ENCODE measurements at regions not wholly inside any gene's neighbourhood (a gene's known extent, or its start where the extent isn't known, plus 50 kb on each side); places are given as distances from the start of the nearest gene placed in this dataset.

DNA sequence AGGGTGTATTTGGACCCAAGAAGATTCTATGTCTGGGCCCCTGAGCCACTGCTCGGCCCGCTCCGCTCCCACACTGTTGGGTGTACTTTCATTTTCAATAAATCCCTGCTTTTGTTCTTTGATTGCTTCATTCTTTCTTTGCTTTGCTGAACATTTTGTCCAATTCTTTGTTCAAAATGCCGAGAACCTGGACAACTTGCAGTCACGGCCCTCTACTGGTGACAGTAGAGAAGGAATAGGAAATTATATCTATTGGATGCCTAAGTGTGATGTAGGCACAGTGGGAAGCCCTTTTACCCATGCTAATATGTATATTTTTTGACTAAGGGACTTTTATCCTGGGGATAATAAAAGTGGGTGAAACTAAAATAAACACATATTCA is 340.8 kb downstream of the LRRC3B start:
- TF ChIP-seq ETV6 (CRISPR knock-in tag; IDR thresholded peaks at IDR 0.05): no peak
- TF ChIP-seq E2F4 (CRISPR knock-in tag; IDR thresholded peaks at IDR 0.05; ENCODE audit: borderline replicate concordance, low read depth): no peak
- TF ChIP-seq, protein P1, sequence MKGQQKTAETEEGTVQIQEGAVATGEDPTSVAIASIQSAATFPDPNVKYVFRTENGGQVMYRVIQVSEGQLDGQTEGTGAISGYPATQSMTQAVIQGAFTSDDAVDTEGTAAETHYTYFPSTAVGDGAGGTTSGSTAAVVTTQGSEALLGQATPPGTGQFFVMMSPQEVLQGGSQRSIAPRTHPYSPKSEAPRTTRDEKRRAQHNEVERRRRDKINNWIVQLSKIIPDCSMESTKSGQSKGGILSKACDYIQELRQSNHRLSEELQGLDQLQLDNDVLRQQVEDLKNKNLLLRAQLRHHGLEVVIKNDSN (CRISPR knock-in tag; IDR thresholded peaks at IDR 0.05): no peak
- TF ChIP-seq ZNF219 (CRISPR knock-in tag; IDR thresholded peaks at IDR 0.05; ENCODE audit: borderline replicate concordance): no peak
- TF ChIP-seq, protein P2, sequence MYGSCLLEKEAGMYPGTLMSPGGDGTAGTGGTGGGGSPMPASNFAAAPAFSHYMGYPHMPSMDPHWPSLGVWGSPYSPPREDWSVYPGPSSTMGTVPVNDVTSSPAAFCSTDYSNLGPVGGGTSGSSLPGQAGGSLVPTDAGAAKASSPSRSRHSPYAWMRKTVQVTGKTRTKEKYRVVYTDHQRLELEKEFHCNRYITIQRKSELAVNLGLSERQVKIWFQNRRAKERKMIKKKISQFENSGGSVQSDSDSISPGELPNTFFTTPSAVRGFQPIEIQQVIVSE (CRISPR knock-in tag; IDR thresholded peaks at IDR 0.05; ENCODE audit: borderline replicate concordance): no peak
- TF ChIP-seq, protein P3, sequence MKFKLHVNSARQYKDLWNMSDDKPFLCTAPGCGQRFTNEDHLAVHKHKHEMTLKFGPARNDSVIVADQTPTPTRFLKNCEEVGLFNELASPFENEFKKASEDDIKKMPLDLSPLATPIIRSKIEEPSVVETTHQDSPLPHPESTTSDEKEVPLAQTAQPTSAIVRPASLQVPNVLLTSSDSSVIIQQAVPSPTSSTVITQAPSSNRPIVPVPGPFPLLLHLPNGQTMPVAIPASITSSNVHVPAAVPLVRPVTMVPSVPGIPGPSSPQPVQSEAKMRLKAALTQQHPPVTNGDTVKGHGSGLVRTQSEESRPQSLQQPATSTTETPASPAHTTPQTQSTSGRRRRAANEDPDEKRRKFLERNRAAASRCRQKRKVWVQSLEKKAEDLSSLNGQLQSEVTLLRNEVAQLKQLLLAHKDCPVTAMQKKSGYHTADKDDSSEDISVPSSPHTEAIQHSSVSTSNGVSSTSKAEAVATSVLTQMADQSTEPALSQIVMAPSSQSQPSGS (CRISPR knock-in tag; IDR thresholded peaks at IDR 0.05; ENCODE audit: borderline replicate concordance, low read depth): no peak
- no peak for TF ChIP-seq PRRX2 (CRISPR knock-in tag; IDR thresholded peaks at IDR 0.05)
- TF ChIP-seq, protein P4, sequence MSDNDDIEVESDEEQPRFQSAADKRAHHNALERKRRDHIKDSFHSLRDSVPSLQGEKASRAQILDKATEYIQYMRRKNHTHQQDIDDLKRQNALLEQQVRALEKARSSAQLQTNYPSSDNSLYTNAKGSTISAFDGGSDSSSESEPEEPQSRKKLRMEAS (CRISPR knock-in tag; IDR thresholded peaks at IDR 0.05): no peak
- no peak for TF ChIP-seq ZSCAN18 (CRISPR knock-in tag; IDR thresholded peaks at IDR 0.05)
- no peak for TF ChIP-seq NFATC4 (CRISPR knock-in tag; IDR thresholded peaks at IDR 0.05)
- no peak for TF ChIP-seq ZNF121 (CRISPR knock-in tag; IDR thresholded peaks at IDR 0.05)
- TF ChIP-seq, protein P5, sequence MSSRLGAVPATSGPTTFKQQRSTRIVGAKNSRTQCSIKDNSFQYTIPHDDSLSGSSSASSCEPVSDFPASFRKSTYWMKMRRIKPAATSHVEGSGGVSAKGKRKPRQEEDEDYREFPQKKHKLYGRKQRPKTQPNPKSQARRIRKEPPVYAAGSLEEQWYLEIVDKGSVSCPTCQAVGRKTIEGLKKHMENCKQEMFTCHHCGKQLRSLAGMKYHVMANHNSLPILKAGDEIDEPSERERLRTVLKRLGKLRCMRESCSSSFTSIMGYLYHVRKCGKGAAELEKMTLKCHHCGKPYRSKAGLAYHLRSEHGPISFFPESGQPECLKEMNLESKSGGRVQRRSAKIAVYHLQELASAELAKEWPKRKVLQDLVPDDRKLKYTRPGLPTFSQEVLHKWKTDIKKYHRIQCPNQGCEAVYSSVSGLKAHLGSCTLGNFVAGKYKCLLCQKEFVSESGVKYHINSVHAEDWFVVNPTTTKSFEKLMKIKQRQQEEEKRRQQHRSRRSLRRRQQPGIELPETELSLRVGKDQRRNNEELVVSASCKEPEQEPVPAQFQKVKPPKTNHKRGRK (CRISPR knock-in tag; IDR thresholded peaks at IDR 0.05; ENCODE audit: borderline replicate concordance): no peak
- TF ChIP-seq IRF2 (CRISPR knock-in tag; IDR thresholded peaks at IDR 0.05; ENCODE audit: borderline replicate concordance, low read depth): no peak
- Mint-ChIP-seq H3K27ac (no peak overlapping the region), H3K9me3 (peaks cover 31% of the 10 kb centered on the region), H3K36me3 (peaks cover 10% of the 10 kb centered on the region), H3K4me1 (no peaks in the 10 kb centered on the region), H3K27me3 (ENCODE audit: low read depth) (no peaks in the 10 kb centered on the region), H3K4me3 (no peak overlapping the region)
- DNase-seq (ENCODE audit: low spot score) (no peak), ATAC-seq (0 out of 2 replicates have a peak, but pooled peaks have one; percentile 32)
- ChIA-PET CTCF (no interaction called here), POLR2A (no interaction called here)

DNA sequence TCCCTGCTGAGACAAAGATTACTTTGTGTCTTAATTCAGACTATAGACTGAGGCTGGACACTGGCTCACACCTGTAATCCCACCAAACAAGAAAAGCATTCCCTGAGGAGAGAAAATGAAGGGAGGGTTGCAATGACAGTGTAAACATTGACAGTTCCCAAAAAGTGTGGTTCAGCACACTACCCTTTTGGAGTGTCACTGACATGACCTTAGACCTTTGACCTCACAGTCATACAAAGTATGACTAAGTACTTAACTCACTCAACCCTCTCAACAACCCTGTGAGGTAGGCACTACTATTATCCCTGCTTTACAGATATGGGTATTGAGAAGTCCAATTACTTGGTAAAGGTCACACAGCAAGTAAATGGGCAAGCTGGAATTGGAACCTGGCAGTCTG is 341.7 kb downstream of the LRRC3B start:
- H3K4me1 Mint-ChIP-seq: no peaks in the 10 kb centered on the region
- peaks cover 6% of the 10 kb centered on the region for H3K36me3 Mint-ChIP-seq
- H3K27me3 Mint-ChIP-seq (ENCODE audit: low read depth): no peaks in the 10 kb centered on the region
- ChIA-PET POLR2A (no interaction called here), CTCF (no interaction called here)
- no peak for DNase-seq (ENCODE audit: low spot score)
- peaks cover 25% of the 10 kb centered on the region for H3K9me3 Mint-ChIP-seq
- no peak overlapping the region for H3K4me3 Mint-ChIP-seq
- ATAC-seq: no peak
- H3K27ac Mint-ChIP-seq: no peak overlapping the region
- TF ChIP-seq CREB1 (CRISPR knock-in tag; IDR thresholded peaks at IDR 0.05) (no peak), GRHL2 (CRISPR knock-in tag; IDR thresholded peaks at IDR 0.05; ENCODE audit: insufficient replicate concordance, severe bottlenecking) (no peak), EMX1 (CRISPR knock-in tag; IDR thresholded peaks at IDR 0.05) (no peak), ZNF232 (CRISPR knock-in tag; IDR thresholded peaks at IDR 0.05) (no peak), ESRRA (CRISPR knock-in tag; IDR thresholded peaks at IDR 0.05; ENCODE audit: borderline replicate concordance) (no peak), RELA (CRISPR knock-in tag; IDR thresholded peaks at IDR 0.05; ENCODE audit: borderline replicate concordance) (no peak), SMAD4 (CRISPR knock-in tag; IDR thresholded peaks at IDR 0.05) (no peak), ATF1 (CRISPR knock-in tag; IDR thresholded peaks at IDR 0.05) (no peak), FOXK1 (CRISPR knock-in tag; IDR thresholded peaks at IDR 0.05) (no peak)
- TF ChIP-seq, protein P6, sequence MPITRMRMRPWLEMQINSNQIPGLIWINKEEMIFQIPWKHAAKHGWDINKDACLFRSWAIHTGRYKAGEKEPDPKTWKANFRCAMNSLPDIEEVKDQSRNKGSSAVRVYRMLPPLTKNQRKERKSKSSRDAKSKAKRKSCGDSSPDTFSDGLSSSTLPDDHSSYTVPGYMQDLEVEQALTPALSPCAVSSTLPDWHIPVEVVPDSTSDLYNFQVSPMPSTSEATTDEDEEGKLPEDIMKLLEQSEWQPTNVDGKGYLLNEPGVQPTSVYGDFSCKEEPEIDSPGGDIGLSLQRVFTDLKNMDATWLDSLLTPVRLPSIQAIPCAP (CRISPR knock-in tag; IDR thresholded peaks at IDR 0.05): no peak
- TF ChIP-seq, protein P2 (CRISPR knock-in tag; IDR thresholded peaks at IDR 0.05; ENCODE audit: borderline replicate concordance): no peak

Data from WTC11 (cell line).